ENCODE measurements at regions not wholly inside any gene's neighbourhood (a gene's known extent, or its start where the extent isn't known, plus 50 kb on each side); places are given as distances from the start of the nearest gene placed in this dataset.

DNA sequence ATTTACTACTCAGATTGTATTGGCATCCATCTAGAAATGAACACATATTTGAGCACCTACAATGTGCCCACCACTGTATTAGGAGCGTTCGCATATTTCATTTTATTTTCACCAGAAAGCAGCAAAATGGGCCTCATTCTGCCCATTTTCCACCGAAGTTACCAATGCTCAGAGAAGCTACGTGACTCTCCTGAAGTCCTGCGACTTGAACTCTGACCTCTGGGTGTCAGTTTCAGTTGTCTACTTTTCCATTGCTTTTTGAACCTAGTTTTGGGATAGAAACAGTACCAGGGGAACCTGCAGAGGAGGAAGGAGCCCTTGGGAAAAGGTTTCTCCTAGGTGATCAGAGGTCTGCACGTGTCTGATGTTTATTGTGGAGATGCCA is 139.1 kb upstream of the SDK2 start:
- no peak for DNase-seq (ENCODE audit: low read depth in 1 of 2, low spot score in 1 of 2)

DNA sequence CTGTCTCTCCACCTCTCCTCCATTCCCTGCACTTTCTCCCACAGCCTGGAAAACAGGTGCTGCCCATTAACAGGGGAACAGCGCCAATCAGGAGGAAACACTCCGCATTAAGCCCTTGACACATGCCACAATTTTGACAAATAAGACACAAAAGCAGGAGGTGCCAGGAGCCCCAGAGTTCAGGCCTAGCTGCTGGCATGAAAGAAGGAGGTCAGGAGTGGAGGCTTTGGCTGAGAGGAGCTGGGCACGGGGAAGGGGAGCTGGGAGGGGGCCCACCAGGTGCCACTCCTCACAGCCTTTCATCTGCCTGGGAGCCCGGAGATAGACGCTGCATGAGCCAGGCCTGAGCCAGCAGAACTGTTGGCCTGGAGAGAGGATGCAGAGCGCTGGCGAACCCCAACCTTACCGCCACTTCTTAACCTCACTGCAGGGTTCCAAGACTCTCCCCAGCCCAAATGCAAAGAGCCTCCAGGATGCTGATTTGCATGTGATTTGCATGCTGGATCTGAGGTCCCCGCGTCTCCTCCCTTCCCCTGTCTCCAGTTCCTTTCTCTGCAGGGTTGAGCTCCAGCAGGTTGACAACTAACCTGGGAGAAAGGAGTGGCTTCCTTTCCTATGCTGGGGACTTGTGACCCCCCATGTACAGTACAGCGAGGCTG is 139.8 kb upstream of the SDK2 start:
- no peak for DNase-seq (ENCODE audit: low read depth in 1 of 2, low spot score in 1 of 2)

DNA sequence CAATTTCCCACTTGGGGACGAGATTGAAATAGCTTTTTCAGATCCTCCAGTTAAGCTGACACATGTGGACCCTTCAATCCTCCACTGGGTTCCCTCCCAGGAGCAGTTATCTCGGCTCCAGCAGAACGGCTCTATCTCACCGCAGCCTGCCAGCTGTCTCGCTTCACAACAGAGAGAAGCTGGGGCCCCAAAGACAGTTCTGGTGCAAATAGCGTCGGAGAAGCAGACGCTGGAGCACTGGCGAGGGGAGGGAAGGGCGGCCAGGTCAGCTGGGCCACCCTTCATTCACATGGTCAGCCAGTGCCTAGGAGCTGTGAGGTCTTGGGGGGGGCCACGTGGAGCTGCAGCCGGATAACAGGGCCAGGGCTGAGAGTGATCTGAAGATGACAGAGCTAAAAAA is 141.3 kb upstream of the SDK2 start:
- DNase-seq (ENCODE audit: low read depth in 1 of 2, low spot score in 1 of 2), result no peak

DNA sequence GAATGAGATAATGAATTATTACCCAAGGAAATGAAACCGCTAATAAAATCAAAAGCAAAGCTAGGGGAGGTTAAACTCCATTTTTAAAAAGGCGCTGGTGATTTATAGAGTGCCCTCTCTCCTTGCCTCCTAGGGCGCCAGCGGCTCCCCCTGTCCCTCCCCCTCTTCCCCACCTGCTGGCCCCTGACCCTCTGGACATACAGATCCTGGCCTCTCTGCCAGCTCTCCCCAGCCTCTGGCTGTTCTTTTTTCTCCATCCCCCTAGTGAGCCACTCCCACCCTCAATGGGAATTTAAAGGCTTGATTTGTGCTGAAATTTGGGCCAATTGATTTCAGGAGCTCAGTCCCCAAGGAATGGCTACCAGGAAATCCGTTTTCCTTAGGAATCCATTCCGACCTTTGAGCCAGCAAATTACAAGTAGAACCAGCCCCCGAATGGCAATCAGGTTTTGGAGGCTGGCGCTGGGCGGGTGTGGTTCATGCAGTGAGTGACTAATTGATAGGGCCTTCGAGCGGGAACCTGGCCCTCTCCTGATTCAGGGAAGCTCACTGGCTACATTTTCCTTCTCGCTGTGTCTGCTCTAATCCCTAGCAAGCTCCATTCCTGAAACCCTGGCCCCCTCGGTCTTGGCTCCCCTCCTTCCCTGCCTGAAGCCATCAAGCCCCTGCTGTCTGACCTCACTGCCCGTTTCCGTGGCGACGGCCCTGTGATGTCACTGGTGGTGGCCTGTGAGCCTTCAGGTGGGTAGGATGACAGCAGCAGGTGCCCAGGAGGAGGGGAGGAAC is 141.9 kb upstream of the SDK2 start:
- no peak for DNase-seq (ENCODE audit: low read depth in 1 of 2, low spot score in 1 of 2)

DNA sequence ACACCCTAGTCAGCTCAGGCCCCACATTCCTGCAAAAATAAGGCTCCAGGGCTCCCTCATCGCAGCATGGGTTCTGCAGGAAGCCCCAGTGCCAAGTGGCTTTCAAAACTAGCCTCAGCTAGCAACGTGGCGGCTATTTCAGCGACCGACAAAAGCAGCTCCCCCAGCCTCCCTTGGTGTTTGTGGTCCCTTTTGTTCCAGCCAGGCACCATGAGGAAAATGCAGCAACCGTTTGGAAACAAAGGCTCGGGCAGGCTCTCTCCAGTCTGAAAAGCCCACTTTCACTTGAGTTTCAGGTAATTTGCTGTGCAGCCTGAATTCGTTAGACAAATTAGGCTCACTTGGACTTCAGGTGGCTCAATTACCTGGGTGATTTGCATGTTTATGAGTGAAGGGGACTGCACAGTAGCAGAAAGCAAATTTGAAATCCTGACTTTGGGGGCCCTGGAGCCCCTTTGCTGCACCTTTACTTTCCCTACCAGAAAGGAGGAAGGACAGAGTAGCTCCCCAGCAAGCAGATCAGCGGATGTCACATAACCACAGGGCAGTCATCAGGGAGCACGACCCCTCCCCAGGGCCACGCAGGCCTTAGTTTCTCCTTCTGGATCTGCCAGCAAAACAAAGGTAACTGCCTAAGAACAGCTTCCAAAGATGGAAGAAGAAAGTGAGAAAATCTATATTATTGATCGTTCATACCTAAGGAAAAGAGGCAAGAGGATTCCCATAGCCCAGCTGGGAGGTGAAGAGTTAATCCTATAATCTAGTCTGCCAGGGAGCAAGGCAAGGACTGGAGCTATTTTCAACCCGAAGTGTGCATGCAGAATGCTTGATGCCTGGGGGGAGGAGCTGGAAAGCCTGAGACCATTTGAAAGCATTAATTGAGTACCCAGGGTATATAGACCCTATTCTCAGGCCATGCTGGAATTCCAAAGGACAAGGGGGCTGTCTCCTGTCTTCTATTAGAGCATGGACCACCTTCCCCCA is 143.1 kb upstream of the SDK2 start:
- no peak for DNase-seq (ENCODE audit: low read depth in 1 of 2, low spot score in 1 of 2)

DNA sequence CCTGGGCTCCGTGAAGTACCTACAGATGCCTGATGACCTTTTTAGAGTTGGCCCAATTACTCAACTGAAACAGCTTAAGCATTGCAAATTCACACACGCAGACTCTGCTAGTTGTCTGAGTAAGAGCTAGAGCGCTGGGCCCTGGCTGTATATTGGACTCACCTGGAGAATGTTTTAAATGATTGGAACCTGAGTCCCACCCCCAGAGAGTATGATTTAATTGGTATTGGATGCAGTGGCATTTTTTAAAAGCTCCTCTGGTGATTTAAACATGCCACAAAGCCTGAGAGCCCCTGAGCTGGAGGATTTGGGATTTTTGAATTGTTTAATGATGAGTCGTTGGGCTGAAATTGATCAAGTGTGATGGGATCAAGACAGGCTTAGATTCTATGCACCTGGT is 143.9 kb upstream of the SDK2 start:
- no peak for DNase-seq (ENCODE audit: low read depth in 1 of 2, low spot score in 1 of 2)

DNA sequence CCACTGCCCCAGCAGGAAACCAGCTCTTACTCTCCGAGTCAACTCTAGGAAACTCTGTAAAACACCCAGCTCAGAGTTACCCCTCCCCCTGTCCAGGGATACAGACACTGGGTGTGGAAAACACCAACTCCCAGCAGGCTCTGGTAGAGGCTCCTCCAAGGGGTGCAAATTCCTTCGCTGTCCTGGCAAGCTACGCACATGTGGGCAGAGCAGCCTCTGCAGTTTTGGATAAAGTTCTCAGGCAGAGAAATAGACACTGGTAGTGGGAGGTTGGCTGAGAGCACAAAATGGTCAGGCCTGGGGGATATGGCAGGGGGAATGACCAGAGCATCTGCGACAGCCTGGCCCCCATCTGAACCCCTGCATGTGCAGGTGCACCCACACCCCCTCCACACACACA is 146.9 kb upstream of the SDK2 start:
- DNase-seq (ENCODE audit: low read depth in 1 of 2, low spot score in 1 of 2), result no peak

DNA sequence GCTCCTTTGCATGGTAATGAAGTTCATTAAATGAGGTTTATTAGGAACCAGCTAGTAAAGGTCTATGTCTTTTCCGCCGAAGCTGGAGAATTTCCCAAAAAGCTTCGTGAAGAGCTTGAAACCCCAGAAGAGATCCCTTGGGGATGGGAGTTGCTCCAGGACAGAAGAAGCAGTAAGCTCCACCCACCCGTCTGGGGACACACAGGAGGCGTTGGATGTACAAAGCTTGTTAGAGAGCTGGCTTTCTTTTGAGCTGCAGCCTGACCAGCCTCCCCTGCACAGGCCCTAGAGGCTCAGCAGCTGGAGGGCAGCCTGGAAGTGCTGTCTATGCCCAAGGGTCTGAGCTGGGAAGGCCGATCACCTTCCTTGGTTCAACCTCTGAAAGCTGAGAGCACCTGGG is 147.4 kb upstream of the SDK2 start:
- no peak for DNase-seq (ENCODE audit: low read depth in 1 of 2, low spot score in 1 of 2)

DNA sequence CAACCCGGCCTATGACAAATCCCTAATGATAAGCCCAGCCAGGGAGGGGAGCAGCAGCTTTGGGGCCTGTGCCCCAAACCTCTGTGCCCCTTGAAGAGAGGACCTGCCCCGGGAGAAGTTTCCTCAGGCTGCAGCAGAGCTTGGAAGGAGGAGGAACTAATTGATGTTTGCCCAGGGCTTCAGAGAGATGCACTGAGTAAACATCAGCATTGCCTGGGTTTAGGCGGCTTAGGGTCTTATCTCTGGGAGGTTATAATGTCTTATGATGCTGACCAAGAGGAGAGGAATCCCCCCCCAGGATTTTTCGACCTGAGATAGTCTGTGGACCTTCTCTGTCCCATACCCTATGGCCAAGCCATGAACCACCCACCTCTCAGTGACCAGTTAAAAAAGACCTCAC is 148.7 kb upstream of the SDK2 start:
- DNase-seq (ENCODE audit: low read depth in 1 of 2, low spot score in 1 of 2), result no peak

DNA sequence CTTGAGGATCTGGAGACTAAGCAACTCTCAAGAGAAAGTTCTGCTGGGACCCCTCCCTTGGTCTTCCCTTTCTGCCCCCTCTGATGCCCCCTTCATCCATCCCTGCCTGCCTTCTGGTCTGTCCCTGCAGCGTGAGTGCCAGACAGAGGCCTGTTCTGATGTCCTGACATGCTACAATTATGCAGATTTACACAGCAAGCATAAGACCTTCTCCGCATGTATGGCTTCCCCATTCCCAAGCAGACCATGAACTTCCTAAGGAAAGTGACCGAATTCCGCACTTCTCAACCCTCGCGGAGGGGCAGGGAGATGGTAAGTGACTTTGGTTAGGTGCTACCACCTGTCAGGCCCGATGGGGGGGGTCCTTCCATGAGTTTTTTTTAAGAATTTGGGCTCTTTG is 150.1 kb upstream of the SDK2 start:
- DNase-seq (ENCODE audit: low read depth in 1 of 2, low spot score in 1 of 2), result no peak

DNA sequence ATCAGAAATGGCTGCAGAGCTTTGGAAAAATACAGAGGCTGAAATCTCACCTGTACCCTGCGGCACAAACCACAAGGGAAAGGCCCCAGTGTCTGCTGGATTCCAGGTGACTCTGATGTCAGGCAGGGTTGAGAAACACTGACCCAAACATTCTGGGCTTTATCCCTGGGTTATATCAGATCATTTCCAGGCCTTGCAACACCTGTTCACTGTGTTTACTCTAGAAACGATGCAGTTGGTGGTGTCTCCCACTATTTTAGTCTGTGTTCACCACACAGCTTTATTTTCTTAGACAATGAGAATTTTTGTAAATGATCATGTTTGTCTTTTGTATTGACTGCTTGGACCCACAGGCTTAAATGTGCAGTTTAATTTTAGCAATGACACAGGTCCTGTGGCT is 151.5 kb upstream of the SDK2 start:
- no peak for DNase-seq (ENCODE audit: low read depth in 1 of 2, low spot score in 1 of 2)

DNA sequence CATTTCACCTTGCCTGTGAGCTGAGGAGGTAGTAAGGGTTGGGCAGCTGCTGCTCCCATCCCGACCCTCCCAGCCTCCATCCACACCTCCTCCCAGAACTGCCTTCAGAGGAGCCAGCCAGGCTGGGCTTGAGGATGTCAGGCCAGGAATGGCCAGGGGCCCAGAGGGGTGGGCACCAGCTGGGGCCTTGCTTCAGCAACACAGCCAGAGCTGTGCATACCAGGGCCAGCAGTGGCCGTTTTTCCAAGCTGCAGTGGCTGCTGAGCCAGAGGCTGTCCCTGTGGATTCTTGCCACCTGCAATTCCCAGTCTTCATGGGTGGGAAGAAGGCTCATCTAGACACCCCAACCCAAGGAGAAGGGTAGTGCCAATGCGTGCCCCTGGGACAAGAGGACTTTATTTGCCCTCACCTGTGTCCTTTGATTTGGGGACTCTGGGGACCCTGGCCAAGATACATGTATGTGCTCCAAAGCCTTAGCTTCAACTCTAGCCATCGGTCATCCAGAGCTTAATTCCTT is 153.4 kb upstream of the SDK2 start:
- DNase-seq (ENCODE audit: low read depth in 1 of 2, low spot score in 1 of 2), result no peak

DNA sequence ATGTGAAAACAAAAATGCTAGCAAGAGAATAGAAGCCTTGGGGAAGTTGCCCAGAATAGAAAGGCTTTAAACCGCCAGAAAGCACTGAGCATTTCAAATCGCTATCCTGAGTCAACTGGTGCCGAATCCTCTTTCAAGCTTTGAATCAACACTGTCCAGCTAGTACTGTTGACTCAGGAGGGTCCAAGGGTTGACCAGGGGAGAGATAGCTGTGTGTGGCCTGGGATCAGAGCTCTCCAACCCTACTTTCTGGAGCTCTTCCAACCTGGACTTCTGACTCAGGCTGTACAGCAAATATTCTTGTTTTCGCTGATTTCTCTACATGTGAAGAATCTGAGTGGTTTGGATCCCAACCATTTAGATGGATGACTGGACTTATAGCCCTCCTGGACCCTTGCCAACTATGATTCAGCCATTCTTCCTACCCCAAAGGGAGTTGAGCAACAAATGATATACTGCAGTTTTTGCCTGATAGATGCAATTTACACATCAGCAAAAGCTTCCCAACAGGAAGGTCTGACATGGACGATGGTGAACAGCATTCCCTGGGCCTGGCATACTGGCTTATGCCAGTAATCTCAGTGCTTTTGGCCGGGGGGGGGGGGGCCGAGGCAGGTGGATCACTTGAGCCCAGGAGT is 154.0 kb upstream of the SDK2 start:
- no peak for DNase-seq (ENCODE audit: low read depth in 1 of 2, low spot score in 1 of 2)

DNA sequence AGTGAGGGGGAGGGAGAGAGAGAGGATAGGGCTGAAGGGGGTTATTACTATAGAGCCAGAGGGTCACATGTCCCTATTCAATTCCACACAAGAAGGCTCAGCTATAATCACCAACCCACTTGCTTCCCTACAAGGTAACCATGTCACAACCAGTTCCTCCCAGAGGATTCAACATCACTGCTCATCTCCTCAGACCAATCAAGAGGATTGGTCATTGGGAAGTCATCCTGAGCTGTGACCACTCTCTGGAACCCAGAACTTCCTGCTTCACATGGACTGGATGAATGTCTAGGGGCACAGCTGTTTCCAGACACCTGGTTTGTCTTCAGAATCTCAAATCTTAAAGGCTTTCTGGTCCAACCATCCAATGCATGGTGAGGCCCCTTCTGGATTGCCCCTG is 154.9 kb upstream of the SDK2 start:
- DNase-seq (ENCODE audit: low read depth in 1 of 2, low spot score in 1 of 2), result no peak

DNA sequence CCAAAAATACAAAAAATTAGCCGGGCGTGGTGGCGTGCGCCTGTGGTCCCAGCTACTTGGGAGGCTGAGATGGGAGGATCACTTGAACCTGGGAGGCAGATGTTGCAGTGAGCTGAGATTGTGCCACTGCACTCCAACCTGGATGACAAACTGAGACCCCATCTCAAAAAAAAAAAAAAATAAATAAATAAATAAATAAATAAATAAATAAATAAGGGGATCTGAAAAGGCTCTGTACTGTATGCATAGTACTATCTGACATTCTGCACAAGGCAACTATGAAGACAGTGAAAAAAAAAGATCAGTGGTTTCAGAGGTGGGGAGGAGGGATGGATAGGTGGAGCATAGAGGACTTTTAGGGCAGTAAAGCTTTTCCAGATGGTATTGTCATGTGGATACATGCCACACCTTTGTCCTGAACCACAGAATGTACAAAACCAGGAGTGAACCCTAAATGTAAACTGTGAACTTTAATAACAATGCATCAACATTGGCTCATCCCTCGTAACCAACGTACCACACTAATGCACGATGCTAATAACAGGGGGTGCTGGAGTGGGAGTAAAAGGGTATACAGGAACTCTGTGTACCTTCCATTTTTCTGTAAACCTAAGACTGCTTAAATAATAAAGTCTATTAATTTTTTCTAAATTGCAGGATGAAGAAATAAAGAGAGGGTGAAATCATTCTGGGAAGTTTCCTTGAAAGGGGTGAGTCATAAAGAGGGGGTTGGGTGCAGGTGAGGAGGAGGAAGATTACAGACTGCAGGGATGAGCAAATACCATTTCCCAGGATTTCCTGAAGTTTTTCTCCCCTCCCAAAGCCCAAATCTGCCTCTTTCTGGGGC is 155.8 kb upstream of the SDK2 start:
- no peak for DNase-seq (ENCODE audit: low read depth in 1 of 2, low spot score in 1 of 2)

DNA sequence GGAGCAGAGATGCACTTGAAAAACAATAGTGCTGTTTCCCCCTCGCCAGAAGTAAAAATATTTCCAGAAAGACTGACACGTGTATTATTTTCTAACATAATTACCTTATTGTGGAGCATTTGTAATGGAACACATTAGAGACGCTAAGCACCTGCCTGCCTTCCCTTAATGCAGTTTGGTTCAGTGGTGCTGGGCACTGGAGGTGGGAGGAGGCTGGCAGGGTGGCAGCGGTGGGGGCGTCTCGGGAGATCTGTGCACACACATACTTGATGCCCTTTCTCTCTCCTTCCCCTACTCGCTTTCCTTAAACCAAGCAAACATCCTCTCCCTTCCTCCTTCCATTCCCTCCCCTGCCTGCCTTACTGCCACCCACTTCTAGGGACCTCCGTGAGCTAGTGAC is 156.6 kb upstream of the SDK2 start:
- DNase-seq (ENCODE audit: low read depth in 1 of 2, low spot score in 1 of 2), result no peak

DNA sequence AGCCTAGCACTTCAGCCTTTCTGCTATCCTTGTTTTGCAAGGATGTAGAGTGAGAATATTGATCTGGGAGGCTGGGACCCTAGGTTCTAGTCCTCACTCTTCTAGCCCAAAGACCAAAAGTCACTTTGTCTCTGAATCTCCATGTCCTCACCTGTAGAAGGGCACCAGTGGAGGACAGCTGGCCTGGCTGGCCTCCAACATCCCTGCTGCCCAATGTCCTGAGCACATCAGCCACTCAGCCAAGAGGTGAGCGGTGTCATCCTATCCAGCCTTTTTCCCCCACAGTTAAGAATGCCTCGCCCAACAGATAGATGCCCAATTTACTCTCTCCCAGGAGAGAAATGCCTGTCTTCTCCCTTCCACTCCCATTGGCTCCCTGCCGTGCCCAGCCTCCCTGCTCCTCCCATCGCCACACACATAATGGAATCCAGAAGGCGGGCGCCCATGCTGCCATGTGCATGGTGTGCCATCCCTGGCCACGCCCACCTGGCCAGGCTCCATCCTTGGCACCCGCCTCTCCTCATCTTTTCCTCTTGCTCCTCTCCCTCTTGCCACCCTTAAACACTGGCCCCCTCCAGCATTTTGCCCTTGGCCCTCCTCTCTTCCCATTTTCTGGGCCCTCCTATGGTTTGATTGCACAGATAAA is 157.3 kb upstream of the SDK2 start:
- no peak for DNase-seq (ENCODE audit: low read depth in 1 of 2, low spot score in 1 of 2)

DNA sequence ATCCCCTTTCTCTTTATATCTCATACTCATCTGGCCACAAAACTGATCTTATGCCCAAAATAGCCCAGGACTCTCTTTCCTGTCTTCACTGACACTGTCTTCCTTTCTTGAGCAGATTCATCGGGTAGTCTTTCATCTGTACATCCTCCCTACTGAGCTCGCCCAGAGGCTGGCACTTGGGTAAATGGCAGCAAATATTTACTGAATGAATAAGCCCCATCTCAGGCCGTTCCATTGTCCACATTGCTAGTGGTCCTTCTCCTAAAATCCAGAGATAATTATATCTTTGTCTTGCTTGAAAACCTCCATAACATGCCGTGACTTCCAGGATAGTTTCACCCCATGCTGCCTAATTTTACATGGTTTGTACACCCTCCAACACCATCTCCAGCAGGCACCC is 158.1 kb upstream of the SDK2 start:
- no peak for DNase-seq (ENCODE audit: low read depth in 1 of 2, low spot score in 1 of 2)

DNA sequence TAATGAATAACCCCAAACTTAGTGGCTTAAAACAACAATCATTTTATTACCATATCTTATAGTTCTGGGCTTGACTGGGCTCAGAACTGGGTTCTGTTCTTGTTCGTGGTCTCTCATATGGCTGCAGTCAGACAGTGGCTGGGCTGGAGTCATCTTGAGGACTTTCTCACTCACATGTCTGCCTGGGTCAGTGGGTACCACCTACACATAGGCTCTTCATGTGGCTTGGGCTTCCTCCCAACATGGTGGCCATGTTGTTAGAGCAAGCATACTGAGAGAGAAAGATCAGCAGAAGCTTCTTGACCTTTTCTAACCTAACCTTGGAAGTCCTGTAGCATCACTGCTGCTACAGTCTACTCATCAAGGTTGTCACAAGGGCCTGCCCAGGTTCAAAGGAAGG is 158.6 kb upstream of the SDK2 start:
- no peak for DNase-seq (ENCODE audit: low read depth in 1 of 2, low spot score in 1 of 2)

DNA sequence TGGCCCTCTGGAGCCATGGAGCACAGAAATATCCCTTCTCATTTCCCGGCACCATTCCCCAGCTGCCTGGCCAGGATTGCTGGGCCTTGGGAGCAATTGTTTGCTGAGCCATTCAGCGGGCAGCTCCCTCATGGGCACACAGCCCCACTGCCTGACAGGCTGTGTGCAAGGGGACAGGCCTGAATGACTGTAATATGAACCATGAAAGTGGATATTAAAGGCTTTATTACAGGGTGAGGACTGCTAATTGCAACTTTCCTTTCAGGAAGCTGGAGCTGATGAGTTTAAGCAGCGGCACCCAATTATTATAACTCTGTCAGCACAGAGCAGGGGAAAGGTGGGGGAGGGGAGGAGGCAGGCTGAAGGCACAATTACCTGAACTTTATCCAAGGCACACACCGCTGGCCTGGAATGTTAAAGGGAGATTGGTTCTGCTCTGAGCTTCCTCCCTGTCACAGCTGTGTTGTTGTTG is 159.8 kb upstream of the SDK2 start:
- no peak for DNase-seq (ENCODE audit: low read depth in 1 of 2, low spot score in 1 of 2)
